NCI-H1105 treated with DMSO at 0.1 percent for 48 hours (cell line): ENCODE measurements at regions not wholly inside any gene's neighbourhood (a gene's known extent, or its start where the extent isn't known, plus 50 kb on each side); places are given as distances from the start of the nearest gene placed in this dataset.
"Not testable (repeated sequence)": the region's sequence is repeated elsewhere in the genome, so short reads cannot be mapped to it uniquely, and the experiment has no call there.

Source experiments
- DNase-seq: peaks from one replicate; lab custom pipeline; 2025; lab: John Stamatoyannopoulos, UW

DNA sequence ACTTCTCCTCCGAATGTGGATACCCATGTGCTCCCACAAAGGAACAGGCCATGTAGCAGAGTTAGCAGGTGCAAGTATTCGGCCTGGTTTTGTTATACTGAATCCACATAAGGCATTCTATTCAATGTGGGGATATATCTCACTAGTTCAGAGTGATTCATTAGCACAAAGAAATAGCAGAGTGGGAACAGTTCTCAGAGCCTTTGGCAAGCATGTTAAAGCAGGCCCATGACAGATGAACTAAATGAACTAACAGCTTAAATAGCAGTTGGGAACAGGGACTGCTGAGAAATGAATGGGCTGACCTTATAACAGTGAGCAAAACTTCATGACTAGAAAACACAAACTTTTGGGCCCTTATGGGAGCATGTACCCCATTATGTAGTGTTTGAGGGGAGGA, 352.0 kb downstream of the FLRT2 start:
- DNase-seq = no peak

DNA sequence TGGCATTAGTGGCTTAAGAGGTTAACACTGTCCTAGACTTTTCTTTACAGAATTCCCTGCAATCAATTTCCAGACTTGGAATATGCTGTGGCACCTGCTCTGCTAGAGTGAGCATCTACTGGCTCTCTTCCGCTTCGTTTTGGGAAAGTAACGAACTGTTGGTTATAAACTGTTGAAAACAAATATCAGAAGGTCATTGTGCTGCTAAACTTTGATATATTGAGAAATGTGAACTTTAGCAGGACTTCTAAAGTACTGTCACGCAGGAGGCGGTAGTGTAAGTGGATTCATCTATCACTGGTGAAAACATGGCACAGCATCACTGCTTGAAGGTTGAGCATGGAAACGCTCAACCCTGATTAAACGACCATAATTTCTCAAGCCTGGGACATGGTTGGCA, 348.9 kb downstream of the FLRT2 start:
- no peak for DNase-seq

GRCh38 chr14:85873006-85873405, 343.1 kb downstream of the FLRT2 start:
- DNase-seq = peak; percentile 14

- no peak for DNase-seq
Measured at GRCh38 chr14:85867450-85867849, 337.5 kb downstream of the FLRT2 start.

- no peak for DNase-seq
Measured at GRCh38 chr14:85865701-85866100, 335.8 kb downstream of the FLRT2 start.

DNA sequence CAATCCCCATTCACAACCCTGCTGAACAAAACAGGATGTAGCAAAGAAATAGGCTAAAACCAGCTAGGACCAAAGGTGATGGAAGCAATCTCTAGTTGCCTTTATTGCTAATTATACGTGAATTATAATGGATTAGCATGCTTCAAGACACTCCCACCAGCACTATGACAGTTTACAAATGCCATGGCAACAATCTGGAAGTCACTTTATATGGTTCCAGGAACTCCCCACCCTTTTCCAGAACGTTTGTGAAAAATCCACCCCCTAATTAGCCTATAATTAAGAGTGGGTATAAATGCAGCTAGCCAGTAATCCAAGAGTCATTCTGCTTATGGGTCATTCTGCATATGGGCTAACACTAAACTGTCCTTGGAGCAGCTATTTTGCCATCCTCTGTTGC, 328.7 kb downstream of the FLRT2 start:
- no peak for DNase-seq

DNA sequence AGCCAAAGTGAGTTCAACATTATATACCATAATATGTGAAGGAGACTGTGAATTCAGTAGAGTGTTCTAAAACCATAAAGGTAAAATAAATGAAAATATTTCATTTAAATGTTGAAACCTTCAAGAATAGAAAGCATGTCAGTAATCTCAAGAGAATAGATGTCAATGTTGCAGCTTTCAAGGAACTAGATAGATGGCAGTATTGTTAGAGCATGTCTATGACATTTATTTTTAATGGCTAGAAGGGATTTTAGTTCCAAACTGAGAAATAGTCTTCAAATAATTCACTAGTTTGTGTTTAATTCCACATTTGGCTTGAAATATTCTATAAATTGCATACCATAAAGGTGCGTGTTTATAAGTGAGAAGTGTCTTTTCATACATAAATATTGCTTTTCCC, 326.5 kb downstream of the FLRT2 start:
- DNase-seq = no peak

DNA sequence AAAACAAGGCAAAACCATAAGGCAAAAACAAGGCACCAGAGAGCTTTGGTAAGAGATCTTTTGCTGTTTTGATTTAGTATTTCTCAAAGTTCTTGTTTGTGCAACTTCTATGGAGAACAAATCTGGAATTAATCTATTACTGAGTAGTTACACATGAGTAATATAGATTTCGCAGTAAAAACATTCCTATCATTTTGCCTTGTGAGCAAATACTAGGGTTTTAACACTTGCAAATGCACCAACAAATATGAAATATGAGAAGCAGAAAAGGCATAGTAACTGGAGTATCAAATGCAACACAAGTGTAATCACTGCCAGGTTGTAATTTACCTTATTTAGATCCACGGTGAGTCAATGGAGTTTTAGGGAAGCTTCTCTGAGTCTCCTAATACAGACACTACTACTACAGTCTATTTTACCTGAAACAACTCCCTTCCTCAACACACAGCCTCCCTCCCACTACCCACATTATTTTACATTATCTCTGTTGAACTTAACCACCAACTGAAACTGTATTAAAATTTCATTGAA, 324.1 kb downstream of the FLRT2 start:
- DNase-seq = no peak

- DNase-seq = no peak
Measured at GRCh38 chr14:85852906-85853305, 323.0 kb downstream of the FLRT2 start.

GRCh38 chr14:85852123-85852522, 322.2 kb downstream of the FLRT2 start:
- DNase-seq = not testable (repeated sequence)

DNA sequence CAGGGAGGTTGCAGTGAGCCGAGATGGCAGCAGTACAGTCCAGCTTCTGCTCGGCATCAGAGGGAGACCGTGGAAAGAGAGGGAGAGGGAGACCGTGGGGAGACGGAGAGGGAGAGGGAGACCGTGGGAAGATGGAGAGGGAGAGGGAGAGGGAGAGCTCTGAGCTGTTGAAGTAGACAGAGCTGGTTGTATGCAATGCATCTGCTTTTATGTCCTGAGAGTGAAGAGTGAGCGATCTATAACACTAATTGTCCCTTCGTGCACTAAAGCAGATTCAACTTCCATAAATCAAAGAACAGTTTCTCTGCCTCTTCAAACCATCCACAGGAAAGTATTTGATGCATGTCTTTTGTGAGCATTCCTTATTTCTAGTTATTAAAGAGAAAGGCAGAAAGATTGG, 300.6 kb downstream of the FLRT2 start:
- DNase-seq = not testable (repeated sequence)

- not testable (repeated sequence) for DNase-seq
Measured at GRCh38 chr14:85829601-85830000, 299.7 kb downstream of the FLRT2 start.

DNA sequence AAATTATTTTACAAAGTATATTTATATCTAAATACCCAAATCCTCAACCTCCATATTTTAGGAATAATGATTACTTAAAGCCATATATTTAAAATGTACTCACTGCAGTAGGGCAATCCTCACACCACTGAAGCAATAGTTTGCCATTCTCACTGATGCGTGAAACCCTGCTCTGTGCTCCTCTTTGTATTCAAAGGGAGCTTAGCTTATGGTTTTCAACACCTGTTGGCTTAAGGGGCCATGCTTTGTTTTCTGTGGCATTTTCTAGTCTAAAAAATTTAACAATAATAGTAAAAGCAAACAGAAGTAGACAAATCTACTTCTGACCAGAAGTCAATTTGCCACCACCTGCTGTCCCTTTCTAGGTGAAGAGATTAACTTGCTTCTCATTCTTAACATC, 294.6 kb downstream of the FLRT2 start:
- DNase-seq = peak; percentile 56

DNA sequence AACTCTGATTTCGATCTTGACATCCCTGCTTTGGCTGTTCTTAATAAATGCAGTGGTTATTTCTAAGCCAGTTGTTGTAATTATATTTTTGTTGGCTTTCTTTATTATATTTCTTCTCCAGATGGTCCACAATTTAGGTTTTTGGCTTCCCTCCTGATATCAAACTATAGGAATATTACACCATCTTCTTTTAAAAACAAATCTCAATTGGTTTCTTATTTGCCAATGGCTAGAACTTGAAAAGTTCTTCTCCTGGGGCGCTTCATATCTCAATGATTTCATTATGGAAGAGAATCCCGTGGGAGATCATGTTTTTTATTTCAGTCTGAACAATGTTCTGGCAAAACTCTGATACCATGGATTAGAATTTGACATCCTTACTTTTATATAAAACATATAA, 292.3 kb downstream of the FLRT2 start:
- DNase-seq = no peak

GRCh38 chr14:85817430-85817829, 287.5 kb downstream of the FLRT2 start:
- no peak for DNase-seq

- DNase-seq = no peak
Measured at GRCh38 chr14:85813040-85813439, 283.1 kb downstream of the FLRT2 start.

DNA sequence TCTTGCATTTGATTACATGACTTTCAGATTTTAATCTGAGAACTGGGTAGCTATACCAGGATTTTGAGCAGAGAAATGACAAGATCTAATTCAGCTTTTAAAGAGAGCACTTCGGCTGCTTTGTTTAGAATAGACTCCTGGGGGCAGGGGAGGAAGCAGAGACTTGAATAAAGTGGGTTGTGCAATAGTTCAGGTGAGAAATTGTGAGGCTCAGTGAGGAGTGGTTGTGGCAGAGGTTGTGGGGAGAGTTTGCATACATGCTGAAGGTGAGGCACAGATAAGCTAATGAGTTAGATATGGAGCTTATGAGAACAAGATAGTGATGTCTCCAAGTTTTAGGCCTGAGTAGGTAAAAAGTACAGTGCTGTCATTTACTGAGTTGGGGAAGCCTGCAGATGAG, 281.4 kb downstream of the FLRT2 start:
- DNase-seq = no peak

GRCh38 chr14:85799668-85800067, 269.7 kb downstream of the FLRT2 start:
- DNase-seq = no peak

GRCh38 chr14:85798856-85799255, 268.9 kb downstream of the FLRT2 start:
- DNase-seq = no peak

GRCh38 chr14:85793533-85793932, 263.6 kb downstream of the FLRT2 start:
- DNase-seq = no peak

GRCh38 chr14:85789506-85789905, 259.6 kb downstream of the FLRT2 start:
- DNase-seq = no peak

DNA sequence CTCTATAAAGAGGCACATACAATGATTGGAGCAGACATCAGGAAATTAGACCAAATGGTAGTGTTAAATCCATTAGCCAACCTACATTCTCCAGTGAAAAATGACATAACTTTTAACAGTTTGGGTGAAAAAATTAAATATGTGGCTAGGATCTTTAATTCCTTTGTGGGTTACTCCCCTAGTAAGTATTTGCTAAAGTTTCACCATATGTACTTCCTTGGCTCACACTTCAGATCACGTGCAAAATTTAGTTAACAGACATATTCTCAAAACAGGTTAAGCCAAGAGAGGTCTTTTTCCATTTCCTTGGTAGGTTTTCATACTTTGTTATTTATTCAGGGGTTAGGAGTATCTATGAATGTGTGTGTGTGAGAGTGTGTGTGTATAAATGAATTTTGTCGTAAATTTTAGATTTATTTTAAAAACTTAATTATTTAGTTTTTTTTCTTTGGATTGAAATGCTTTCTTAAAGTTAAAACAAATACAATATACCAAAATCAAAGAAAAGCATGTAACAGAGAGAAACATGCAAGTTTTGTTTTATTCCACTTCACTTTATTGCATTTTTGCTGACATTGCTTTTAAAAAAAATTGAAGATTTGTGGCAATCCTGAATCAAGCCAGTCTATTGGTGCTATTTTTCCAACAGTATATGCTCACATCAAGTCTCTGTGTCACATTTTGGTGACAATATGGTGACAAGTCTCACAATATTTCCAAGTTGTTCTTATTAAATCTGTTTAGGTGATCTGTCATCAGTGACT, 258.7 kb downstream of the FLRT2 start:
- no peak for DNase-seq

DNA sequence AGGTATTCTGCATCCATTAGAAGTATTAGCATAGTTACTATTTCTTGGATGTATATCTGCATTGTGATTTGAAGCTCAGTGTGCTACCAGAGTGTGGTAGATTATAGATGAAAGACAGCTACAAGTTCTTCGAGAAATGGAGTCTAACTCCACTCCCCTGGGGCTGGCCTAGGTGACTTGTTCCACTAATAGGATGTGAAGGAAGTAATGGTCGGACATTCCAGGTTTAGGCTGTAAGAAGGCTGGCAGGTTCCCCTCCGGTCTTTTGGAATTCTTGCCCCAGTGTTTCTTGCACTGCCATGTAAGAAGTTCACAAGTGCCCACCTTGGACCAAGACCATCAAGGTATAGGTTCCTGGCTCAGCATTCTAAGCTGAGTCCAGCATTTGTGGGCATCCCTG, 236.4 kb downstream of the FLRT2 start:
- DNase-seq = no peak

DNA sequence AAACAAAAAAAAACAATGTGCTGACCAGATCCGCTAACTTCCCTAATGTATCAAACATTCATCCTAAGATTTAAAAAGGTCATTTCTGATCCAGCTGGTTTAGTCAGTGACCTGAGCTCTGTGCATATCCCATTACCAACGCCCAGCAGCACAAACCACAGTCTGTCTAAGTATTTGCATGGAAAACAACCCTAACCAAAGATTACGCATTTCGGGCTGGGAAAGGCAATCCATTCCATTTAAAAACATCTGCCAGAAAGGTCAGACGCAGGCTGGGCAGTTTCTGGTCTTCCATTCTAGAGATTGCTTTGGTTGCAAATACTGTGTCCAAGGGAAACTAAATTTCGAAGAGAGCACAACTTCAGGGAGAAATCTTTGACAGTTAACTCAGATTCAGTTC, 234.9 kb downstream of the FLRT2 start:
- no peak for DNase-seq
